Skeletal muscle cell (primary cell): ENCODE measurements at regions not wholly inside any gene's neighbourhood (a gene's known extent, or its start where the extent isn't known, plus 50 kb on each side); places are given as distances from the start of the nearest gene placed in this dataset.
A peak's percentile ranks its signal among the peaks of the same experiment; 100 is the strongest.
"Not testable (repeated sequence)": the region's sequence is repeated elsewhere in the genome, so short reads cannot be mapped to it uniquely, and the experiment has no call there.

Experiments
- DNase-seq: peaks from one replicate; pipeline ENCODE4 v3.0.0-alpha.2; 2010; ENCODE audit warnings: low read depth
- H3K4me3 ChIP-seq: 2 replicates; pipeline ENCODE4 v1.5.1; 2011; ENCODE audit warnings: low read depth, mild to moderate bottlenecking, control low read depth, low read length, moderate library complexity

- no peak for DNase-seq
- no peak overlapping the region for H3K4me3 ChIP-seq
These were observed 76.3 kb downstream of the SOWAHC start for GRCh38 chr2:109690457-109690821.

- H3K4me3 ChIP-seq = no peak overlapping the region
- no peak for DNase-seq
These were observed 76.8 kb downstream of the SOWAHC start for GRCh38 chr2:109690822-109691541.

GRCh38 chr2:109692013-109692743 is 78.0 kb downstream of the SOWAHC start:
- DNase-seq = no peak

DNA sequence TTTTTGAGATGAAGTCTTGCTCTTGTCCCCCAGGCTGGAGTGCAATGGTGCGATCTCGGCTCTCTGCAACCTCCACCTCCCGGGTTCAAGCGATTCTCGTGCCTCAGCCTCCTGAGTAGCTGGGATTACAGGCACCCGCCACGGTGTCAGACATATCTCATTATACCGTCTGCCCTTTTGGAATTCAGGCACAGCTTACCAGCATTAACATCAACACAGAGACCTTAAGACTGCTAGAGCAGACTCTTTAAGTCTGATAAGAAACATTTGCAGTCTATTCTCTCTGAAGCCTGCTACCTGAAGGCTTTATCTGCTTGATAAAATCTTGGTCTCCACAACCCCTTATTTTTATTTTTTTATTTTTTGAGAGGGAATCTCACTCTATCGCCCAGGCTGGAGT is 78.7 kb downstream of the SOWAHC start:
- not testable (repeated sequence) for DNase-seq, H3K4me3 ChIP-seq

More at GRCh38 chr2:109692013-109692743, 78.0 kb downstream of the SOWAHC start:
- no peak overlapping the region for H3K4me3 ChIP-seq

- not testable (repeated sequence) for H3K4me3 ChIP-seq, DNase-seq
These were observed 79.1 kb downstream of the SOWAHC start for GRCh38 chr2:109693292-109693691.

DNA sequence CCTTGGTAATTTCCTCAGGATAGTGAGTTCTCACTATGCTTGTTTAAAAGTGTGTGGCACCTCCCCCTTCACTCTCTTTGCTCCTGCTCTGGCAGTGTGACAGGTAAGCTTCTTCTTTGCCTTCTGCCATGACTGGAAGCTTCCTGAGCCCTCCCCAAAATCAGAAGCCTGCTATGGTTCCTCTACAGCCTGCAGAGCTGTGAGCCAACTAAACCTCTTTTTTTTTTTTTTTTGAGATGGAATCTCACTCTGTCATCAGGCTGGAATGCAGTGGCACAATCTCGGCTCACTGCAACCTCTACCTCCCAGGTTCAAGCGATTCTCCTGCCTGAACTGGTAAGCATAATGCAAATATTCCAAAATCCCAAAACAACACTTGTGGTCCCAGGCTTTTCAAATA is 80.0 kb downstream of the SOWAHC start:
- no peak overlapping the region for H3K4me3 ChIP-seq
- no peak for DNase-seq

DNA sequence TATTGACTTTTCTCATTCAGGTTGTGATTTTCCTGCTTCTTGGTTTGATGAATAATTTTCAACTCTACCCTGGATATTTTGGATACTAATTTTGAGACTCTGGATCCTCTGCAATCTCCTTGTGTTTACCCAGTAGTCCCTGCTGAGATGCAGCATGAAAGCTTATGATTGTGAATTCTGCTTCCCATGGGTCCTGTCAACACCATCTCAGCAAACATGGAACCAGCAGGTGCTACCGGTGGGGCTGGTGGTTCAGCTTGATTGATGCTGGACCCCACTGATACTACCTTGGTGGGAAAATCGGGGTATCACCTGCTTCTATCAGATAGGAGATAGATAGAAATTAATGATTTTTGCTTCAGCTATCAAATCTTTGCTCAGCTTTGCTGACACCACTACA is 81.1 kb downstream of the SOWAHC start:
- DNase-seq = no peak
- no peak overlapping the region for H3K4me3 ChIP-seq

DNA sequence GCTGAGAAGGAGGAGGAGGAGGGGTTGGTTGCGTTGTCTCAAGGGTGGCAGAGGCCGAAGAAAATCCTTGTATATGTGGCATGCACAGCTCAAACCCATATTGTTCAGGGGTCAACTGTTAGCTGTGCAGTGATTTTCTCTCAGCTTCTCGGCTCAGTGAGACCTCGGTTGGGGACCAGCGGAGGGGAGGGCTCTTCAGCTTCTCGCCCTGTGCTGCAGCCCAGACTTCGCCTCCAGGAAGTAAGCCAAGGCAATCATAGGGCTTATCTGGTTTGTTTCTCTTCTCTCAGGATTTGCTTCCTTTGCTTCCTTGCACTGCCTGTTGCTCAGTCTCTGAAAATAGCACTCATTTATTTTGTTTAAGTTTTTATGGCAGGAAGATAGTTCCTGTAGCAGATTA is 85.5 kb downstream of the SOWAHC start:
- DNase-seq = no peak
- H3K4me3 ChIP-seq = no peak overlapping the region

GRCh38 chr2:109700680-109701274 is 86.6 kb downstream of the SOWAHC start:
- DNase-seq = no peak
- H3K4me3 ChIP-seq = no peak overlapping the region

DNA sequence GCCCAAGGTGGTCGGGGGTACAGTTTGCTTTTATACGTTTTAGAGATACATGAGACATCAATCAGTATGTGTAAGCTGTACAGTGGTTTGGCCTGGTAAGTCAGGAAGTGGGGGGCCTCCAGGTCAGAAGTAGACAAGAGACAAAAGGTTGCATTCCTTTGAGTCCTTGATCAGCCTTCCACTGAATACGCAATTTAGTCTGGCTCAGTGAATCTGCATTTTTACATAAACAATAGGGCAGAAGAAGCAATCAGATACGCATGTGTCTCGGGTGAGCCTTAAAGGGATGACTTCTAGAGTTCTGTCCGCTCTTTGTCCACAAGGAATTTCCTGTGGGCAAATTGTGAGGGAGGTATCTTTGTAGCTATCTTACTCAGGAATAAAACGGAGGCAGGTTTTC is 87.2 kb downstream of the SOWAHC start:
- no peak overlapping the region for H3K4me3 ChIP-seq
- DNase-seq = no peak

- H3K4me3 ChIP-seq = no peak overlapping the region
These were observed 88.3 kb downstream of the SOWAHC start for GRCh38 chr2:109702250-109702985.

GRCh38 chr2:109703077-109703476 is 88.9 kb downstream of the SOWAHC start:
- DNase-seq = peak; percentile 16
- no peak overlapping the region for H3K4me3 ChIP-seq

More at GRCh38 chr2:109702250-109702985, 88.3 kb downstream of the SOWAHC start:
- peak; percentile 45 for DNase-seq

GRCh38 chr2:109703798-109704197 is 89.6 kb downstream of the SOWAHC start:
- no peak for DNase-seq
- no peak overlapping the region for H3K4me3 ChIP-seq

GRCh38 chr2:109707281-109708147 is 86.6 kb upstream of the RGPD5 start:
- no peak for DNase-seq
- no peak overlapping the region for H3K4me3 ChIP-seq

DNA sequence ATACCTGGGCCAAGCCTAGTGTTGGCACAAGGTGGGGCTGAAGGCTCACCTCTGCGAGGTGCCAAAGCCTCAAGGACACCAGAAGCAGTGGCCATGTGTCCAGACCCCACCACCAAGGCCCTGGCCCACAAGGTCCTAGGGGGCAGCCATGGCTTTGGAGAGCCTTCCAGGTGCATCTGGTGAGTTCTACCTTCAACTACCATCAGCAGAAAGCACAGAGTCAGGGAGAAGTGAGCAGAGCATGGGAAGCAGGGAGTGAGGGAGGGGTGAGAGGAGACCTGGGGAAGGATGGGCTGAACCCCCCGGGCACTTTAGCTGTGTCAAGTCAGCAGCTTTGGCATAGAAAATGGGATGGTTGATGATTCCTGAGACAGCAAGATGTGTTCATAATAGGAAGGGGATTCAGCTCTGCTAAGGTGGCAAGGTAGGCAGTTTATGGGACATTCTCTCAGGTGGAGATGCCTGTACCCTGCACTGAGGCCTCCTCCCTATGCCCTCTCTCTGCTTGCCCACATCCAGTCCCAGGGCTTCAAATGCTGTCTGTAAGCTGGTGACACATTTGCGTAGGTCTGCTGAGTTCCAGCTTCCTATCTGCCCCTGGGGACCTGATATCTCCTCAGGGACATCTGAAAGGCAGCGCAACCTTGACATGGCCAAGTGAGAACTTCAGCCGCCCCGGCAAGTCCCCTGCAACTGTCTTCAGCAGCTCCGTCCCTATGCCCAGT is 83.4 kb upstream of the RGPD5 start:
- no peak for DNase-seq
- no peak overlapping the region for H3K4me3 ChIP-seq

GRCh38 chr2:109711230-109712122 is 82.6 kb upstream of the RGPD5 start:
- DNase-seq = no peak
- no peak overlapping the region for H3K4me3 ChIP-seq

- H3K4me3 ChIP-seq = no peak overlapping the region
- DNase-seq = no peak
These were observed 82.0 kb upstream of the RGPD5 start for GRCh38 chr2:109712123-109712449.

DNA sequence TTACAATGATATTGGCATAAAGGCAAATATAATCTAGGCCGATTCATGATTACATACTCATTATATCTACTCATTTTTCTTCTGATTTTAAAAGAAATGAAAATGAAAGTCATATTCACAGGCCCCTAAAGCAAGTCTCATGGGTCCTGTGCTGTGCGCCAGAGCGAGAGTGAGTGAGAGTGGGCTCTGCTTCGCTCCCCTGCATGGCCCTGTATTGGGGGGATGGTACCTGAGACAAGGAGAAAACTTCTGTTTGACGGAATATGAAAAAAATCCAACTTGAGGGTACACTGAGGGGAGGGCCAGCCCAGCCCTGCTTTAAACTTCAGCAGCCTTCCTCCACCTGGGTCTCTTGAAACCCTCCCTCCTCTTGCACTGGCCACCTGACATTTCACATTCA is 81.4 kb upstream of the RGPD5 start:
- DNase-seq = no peak

More for the DNA sequence above, 81.4 kb upstream of the RGPD5 start:
- H3K4me3 ChIP-seq = no peak overlapping the region
